ENCODE measurements at regions not wholly inside any gene's neighbourhood (a gene's known extent, or its start where the extent isn't known, plus 50 kb on each side); places are given as distances from the start of the nearest gene placed in this dataset.
A peak's percentile ranks its signal among the peaks of the same experiment; 100 is the strongest.

DNA sequence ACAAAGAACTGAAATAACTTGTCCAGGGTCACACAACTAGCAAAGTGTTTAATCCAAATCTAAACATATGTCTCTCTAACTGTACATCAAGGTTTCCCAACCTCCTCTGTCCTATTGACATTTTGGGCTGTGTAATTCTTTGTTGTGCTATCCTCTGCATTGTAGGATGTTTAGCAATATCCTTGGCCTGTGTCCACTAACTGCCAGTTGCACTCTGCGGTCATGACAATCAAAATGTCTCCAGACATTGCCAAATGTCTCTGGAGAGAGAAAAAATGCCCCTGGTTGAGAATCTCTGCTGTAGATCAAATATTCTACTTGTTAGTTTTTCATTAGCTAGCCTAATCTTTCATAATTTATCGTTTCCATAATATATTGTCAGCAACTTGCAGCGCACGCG lies 353.4 kb upstream of the NEGR1 start:
- POLR2A ChIA-PET (ENCODE audit: unreplicated experiment) = no interaction called here
- no TSS peak for BruUV-seq (replicated peaks)
- intact Hi-C loops (cut with micrococcal nuclease; ENCODE audit: unreplicated experiment) = no loop called here

DNA sequence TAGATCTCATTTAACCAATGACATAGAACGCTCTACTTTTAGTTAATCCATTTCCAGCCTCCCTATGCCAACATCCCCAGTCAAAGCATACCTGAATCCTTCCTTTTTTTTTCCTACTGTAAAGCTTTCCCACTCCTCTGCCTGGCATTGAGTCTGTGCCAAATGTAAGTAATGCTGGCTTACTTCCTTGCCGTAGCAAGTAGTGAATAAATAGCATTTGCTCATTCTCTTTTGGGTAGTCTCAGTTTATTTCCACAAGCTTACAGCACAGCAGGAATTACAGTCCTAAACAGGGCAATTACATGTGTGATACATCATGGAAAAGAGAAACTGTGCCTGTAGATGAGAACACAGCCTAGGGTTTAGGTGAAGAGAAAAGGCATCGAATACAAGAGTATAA lies 352.6 kb upstream of the NEGR1 start:
- intact Hi-C loops (cut with micrococcal nuclease; ENCODE audit: unreplicated experiment) = no loop called here
- CTCF ChIA-PET = no interaction called here

More for the DNA sequence above, 353.4 kb upstream of the NEGR1 start:
- Histone ChIP-seq H3K9me3 (ENCODE audit: insufficient read depth, low read depth) (no peaks in the 10 kb centered on the region), H3K27ac (no peak overlapping the region), H3K27me3 (ENCODE audit: insufficient read depth, low read depth) (no peaks in the 10 kb centered on the region), H3K79me2 (ENCODE audit: low read depth) (no peaks in the 10 kb centered on the region), H4K20me1 (ENCODE audit: insufficient read depth) (no peaks in the 10 kb centered on the region), H3K9me2 (ENCODE audit: insufficient read depth) (no peaks in the 10 kb centered on the region), H3K4me3 (no peak overlapping the region), H2AFZ (no peak overlapping the region), H3K4me2 (no peak overlapping the region), H3F3A (ENCODE audit: insufficient read depth, low read depth) (no peaks in the 10 kb centered on the region), H3K4me1 (replicated peaks; ENCODE audit: insufficient read depth) (no peaks in the 10 kb centered on the region), H3K36me3 (ENCODE audit: low read depth) (no peaks in the 10 kb centered on the region)
- DNase-seq = no peak
- CTCF ChIA-PET = no interaction called here
- TF ChIP-seq EZH2 (IDR thresholded peaks at IDR 0.05; ENCODE audit: low read depth) = no peak
- TF ChIP-seq, protein P1, sequence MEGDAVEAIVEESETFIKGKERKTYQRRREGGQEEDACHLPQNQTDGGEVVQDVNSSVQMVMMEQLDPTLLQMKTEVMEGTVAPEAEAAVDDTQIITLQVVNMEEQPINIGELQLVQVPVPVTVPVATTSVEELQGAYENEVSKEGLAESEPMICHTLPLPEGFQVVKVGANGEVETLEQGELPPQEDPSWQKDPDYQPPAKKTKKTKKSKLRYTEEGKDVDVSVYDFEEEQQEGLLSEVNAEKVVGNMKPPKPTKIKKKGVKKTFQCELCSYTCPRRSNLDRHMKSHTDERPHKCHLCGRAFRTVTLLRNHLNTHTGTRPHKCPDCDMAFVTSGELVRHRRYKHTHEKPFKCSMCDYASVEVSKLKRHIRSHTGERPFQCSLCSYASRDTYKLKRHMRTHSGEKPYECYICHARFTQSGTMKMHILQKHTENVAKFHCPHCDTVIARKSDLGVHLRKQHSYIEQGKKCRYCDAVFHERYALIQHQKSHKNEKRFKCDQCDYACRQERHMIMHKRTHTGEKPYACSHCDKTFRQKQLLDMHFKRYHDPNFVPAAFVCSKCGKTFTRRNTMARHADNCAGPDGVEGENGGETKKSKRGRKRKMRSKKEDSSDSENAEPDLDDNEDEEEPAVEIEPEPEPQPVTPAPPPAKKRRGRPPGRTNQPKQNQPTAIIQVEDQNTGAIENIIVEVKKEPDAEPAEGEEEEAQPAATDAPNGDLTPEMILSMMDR (conservative IDR thresholded peaks at IDR 0.05) = no peak

DNA sequence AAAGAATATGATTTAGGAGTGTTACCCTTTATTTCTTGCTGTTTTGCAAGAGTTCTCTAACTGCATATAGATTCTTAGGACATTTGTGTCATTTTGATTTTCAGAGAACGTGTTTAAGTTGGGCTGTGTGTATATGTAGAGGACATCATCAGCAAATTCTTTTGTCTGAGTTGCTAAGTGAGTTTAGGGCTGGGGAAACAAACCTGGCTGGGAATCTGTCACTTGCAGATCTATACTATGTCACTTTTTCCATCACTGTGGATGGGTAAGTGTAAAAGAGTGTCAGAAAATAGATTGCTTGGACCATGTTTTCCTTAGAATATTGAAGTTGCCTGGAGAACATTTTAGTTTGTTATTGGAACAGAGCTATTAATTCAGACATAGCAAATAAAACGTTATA lies 349.1 kb upstream of the NEGR1 start:
- no peak overlapping the region for H2AFZ ChIP-seq
- no peak for TF ChIP-seq EZH2 (IDR thresholded peaks at IDR 0.05; ENCODE audit: low read depth)
- TF ChIP-seq, protein P1 (conservative IDR thresholded peaks at IDR 0.05) = no peak
- intact Hi-C loops (cut with micrococcal nuclease; ENCODE audit: unreplicated experiment) = no loop called here
- H3F3A ChIP-seq (ENCODE audit: insufficient read depth, low read depth) = no peaks in the 10 kb centered on the region
- H3K4me1 ChIP-seq (replicated peaks; ENCODE audit: insufficient read depth) = no peaks in the 10 kb centered on the region
- H3K79me2 ChIP-seq (ENCODE audit: low read depth) = no peaks in the 10 kb centered on the region
- no peaks in the 10 kb centered on the region for H3K9me3 ChIP-seq (ENCODE audit: insufficient read depth, low read depth)
- BruUV-seq (replicated peaks) = no TSS peak
- no peaks in the 10 kb centered on the region for H4K20me1 ChIP-seq (ENCODE audit: insufficient read depth)
- DNase-seq = peak in 1 of 2 experiments; percentile 13
- no peak overlapping the region for H3K4me2 ChIP-seq
- H3K36me3 ChIP-seq (ENCODE audit: low read depth) = no peaks in the 10 kb centered on the region
- ChIA-PET CTCF (interaction anchor here (0.5 kb wide), 1 partner anchor 11 kb away, joined by 3 read pairs; no protein-coding TSS in a partner anchor), POLR2A (ENCODE audit: unreplicated experiment) (no interaction called here)
- H3K4me3 ChIP-seq = no peak overlapping the region
- no peaks in the 10 kb centered on the region for H3K9me2 ChIP-seq (ENCODE audit: insufficient read depth)
- no peak overlapping the region for H3K27ac ChIP-seq
- no peaks in the 10 kb centered on the region for H3K27me3 ChIP-seq (ENCODE audit: insufficient read depth, low read depth)

More for the DNA sequence above, 352.6 kb upstream of the NEGR1 start:
- no peak overlapping the region for H2AFZ ChIP-seq
- H3K27me3 ChIP-seq (ENCODE audit: insufficient read depth, low read depth) = no peaks in the 10 kb centered on the region
- H3K9me2 ChIP-seq (ENCODE audit: insufficient read depth) = no peaks in the 10 kb centered on the region
- H3F3A ChIP-seq (ENCODE audit: insufficient read depth, low read depth) = no peaks in the 10 kb centered on the region
- H3K36me3 ChIP-seq (ENCODE audit: low read depth) = no peaks in the 10 kb centered on the region
- no peak overlapping the region for H3K4me3 ChIP-seq
- no peak overlapping the region for H3K27ac ChIP-seq
- no peak for TF ChIP-seq EZH2 (IDR thresholded peaks at IDR 0.05; ENCODE audit: low read depth)
- TF ChIP-seq, protein P1 (conservative IDR thresholded peaks at IDR 0.05) = no peak
- H4K20me1 ChIP-seq (ENCODE audit: insufficient read depth) = no peaks in the 10 kb centered on the region
- no peak overlapping the region for H3K4me2 ChIP-seq
- BruUV-seq (replicated peaks) = no TSS peak
- H3K9me3 ChIP-seq (ENCODE audit: insufficient read depth, low read depth) = no peaks in the 10 kb centered on the region
- H3K79me2 ChIP-seq (ENCODE audit: low read depth) = no peaks in the 10 kb centered on the region
- DNase-seq = no peak
- no peaks in the 10 kb centered on the region for H3K4me1 ChIP-seq (replicated peaks; ENCODE audit: insufficient read depth)
- POLR2A ChIA-PET (ENCODE audit: unreplicated experiment) = no interaction called here

Measured in PC-9 (cell line).